Aorta (tissue), 5 donors: ENCODE measurements at regions not wholly inside any gene's neighbourhood (a gene's known extent, or its start where the extent isn't known, plus 50 kb on each side); places are given as distances from the start of the nearest gene placed in this dataset.
"Not testable (repeated sequence)": the region's sequence is repeated elsewhere in the genome, so short reads cannot be mapped to it uniquely, and the experiment has no call there.

Experiments used
- ATAC-seq: fragments of 200-7000 bp; cut with Tn5 transposase; one replicate; pipeline ENCODE4 v1.9.1; 2022; ENCODE audit warnings: moderate library complexity; ENCODE audit not compliant: low FRiP score
- DNase-seq, 2 donors: peaks; one replicate each; pipeline ENCODE4 v3.0.0-alpha.2; 2020
- H3K27ac ChIP-seq, 2 donors: one replicate each; pipeline ENCODE4 v1.5.1; 2013; ENCODE audit warnings: low read length in 2 of 2, mild to moderate bottlenecking in 2 of 2, moderate library complexity in 2 of 2, control low read depth in 1 of 2, inconsistent platforms in 1 of 2, low read depth in 1 of 2
- H3K27me3 ChIP-seq, 2 donors: one replicate each; pipeline ENCODE4 v1.6.1; 2013; ENCODE audit warnings: control low read depth in 1 of 2, low read length in 1 of 2, mild to moderate bottlenecking in 1 of 2, moderate library complexity in 1 of 2; ENCODE audit not compliant: insufficient read depth in 2 of 2, control insufficient read depth in 1 of 2
- H3K36me3 ChIP-seq, 2 donors: one replicate each; pipeline ENCODE4 v1.6.1; 2013; ENCODE audit warnings: control low read depth in 1 of 2, low read length in 1 of 2, mild to moderate bottlenecking in 1 of 2; ENCODE audit not compliant: insufficient read depth in 2 of 2, control insufficient read depth in 1 of 2
- H3K4me1 ChIP-seq, 2 donors: one replicate each; pipeline ENCODE4 v1.6.1; 2013; ENCODE audit warnings: low read length in 2 of 2, control low read depth in 1 of 2, mild to moderate bottlenecking in 1 of 2, moderate library complexity in 1 of 2; ENCODE audit not compliant: insufficient read depth in 2 of 2, control insufficient read depth in 1 of 2
- H3K4me3 ChIP-seq, 2 donors: one replicate each; pipeline ENCODE4 v1.5.1; 2013; ENCODE audit warnings: low read length in 2 of 2, control low read depth in 1 of 2, mild to moderate bottlenecking in 1 of 2
- H3K9me3 ChIP-seq: one replicate; pipeline ENCODE4 v1.6.1; 2013; ENCODE audit warnings: mild to moderate bottlenecking, low read length; ENCODE audit not compliant: control insufficient read depth
- WGBS, 2 donors: extraction: QIAGEN DNeasy Blood & Tissue Kit; methylation state at CpG; one replicate each; pipeline ENCODE4 v1.1.7; 2013; 5-methylcytosine and 5-hydroxymethylcytosine counted together
- intact Hi-C, 2 donors: fragments of 100-400 bp; cut with DNase I; formaldehyde crosslinking; loops; one replicate each; pipeline versions ENCODE4 v1.14.2 to v1.15.0; 2022
- donor health status: healthy with polysubstance abuse.
- donor health status: Bipolar disorder and iron deficiency.
- donor health status: DM: no; HTN: no; CAD: no.
- donor health status: DM: no; HTN: no; CAD: no.
- donor health status: DM: yes; HTN: yes; CAD: no.

DNA sequence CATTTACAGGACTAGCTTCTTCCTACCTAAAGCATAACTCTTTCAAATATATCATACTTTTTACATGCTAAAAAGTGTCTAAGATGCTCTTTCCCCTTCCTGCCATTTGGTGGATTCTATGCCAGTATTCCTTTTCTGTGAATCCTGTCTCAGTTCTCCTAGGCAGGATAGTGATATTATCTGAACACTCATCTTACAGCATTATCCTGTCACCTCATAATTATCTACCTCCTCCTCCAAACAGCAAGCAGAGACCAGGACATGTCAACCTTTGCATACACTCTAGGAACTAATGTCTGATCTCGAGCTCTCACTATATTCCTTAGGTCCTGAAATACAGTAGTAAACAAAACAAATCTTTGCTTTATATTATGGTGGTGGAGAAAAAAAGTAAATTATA, 275.5 kb downstream of the FAM181B start:
- intact Hi-C loops: no loop called here
- H3K27ac ChIP-seq: no peak overlapping the region
- 53 to 54% methylated on average over 1 of the region's 1 CpG for WGBS, 2 donors

DNA sequence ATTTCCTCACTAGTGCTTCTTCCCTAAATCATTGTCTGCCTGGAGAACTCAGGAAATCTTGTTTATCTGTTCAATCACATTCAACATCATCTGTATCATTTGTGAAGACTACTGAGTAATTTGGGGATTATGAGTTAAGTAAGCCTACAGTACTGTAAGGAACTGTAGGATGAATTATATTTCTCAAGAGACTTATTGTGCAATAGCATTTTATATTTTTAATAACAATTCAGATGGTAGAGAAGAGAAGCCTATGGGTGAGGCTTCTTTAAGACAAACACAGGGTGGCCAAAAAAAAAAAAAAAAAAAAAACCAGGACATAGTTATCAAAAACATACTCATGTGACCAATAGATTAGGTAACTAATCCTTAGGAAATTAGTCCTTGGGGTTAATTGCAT, 282.7 kb downstream of the FAM181B start:
- Histone ChIP-seq H3K4me1 (no peaks in the 10 kb centered on the region), H3K4me3 (no peak overlapping the region), H3K27me3 (no peaks in the 10 kb centered on the region), H3K36me3 (no peaks in the 10 kb centered on the region), H3K27ac (no peak overlapping the region), H3K9me3 (no peaks in the 10 kb centered on the region)
- intact Hi-C loops: no loop called here
- ATAC-seq (no peak), DNase-seq (no peak)

More for the DNA sequence above, 275.5 kb downstream of the FAM181B start:
- ATAC-seq (no peak), DNase-seq (no peak)
- H3K4me3 ChIP-seq: no peak overlapping the region
- H3K36me3 ChIP-seq: no peaks in the 10 kb centered on the region
- no peaks in the 10 kb centered on the region for H3K4me1 ChIP-seq
- H3K9me3 ChIP-seq: no peaks in the 10 kb centered on the region
- no peaks in the 10 kb centered on the region for H3K27me3 ChIP-seq

DNA sequence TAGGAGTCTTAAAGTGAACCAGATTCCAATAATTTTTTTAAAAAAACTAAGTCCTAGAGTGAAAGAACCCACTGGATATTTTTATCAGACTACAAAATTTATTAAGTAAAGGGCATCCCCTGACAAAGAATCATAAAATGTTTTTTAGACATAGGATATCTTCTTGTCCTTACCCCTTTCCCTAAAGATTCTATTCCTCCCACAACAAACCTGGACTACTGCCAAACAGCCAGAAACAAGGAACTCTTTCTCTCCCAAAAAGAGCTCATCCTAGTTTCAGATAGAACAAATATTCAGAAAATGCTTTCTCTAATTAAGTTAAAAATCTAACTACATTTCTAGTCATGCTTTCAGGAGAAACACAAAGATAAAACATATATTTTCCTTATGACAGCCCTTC, 327.1 kb downstream of the FAM181B start:
- Histone ChIP-seq H3K36me3 (no peaks in the 10 kb centered on the region), H3K4me1 (no peaks in the 10 kb centered on the region), H3K9me3 (peaks cover 1% of the 10 kb centered on the region), H3K27me3 (no peaks in the 10 kb centered on the region), H3K27ac (no peak overlapping the region), H3K4me3 (no peak overlapping the region)
- no peak for ATAC-seq
- DNase-seq: no peak
- intact Hi-C loops: no loop called here

DNA sequence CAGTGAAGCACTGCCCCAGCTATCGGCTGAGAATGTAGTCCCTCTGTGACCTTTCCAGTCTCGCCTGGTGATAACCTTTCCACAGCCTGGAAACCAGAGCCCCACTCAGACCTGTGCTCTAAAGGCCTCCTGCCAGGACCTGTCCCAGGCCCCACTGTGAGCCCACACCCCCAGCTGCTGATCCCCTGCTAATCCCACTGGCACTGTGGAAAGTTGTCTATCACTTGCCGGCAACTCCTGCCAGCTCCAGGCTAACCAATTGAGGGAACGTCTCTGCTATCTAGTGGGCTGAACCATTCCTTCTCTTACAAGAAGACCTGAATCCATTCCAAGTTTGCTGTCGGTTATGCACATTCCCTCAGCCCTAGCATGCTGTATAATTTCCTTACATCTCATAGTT, 328.2 kb downstream of the FAM181B start:
- no peak for ATAC-seq
- 22 to 30% methylated on average over 5 of the region's 5 CpGs for WGBS, 2 donors
- intact Hi-C loops: no loop called here

DNA sequence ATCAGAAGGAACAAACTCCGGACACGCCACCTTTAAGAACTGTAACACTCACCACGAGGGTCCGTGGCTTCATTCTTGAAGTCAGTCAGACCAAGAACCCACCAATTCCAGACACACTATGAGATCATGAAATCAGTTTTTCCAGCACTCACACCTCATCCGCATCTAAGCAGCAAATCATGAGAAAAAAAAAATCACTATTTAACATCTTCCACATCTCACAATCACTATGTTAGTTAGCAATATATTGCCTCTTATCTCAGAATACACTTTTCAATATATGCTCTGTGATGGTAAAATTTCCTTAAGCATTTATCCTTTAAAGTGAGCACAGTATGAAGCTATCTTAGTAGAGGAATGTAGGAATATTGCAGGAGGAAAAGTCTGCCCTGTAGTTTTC, 328.7 kb downstream of the FAM181B start:
- 89 to 95% methylated on average over 5 of the region's 5 CpGs for WGBS, 2 donors
- ATAC-seq (no peak), DNase-seq (no peak)
- Histone ChIP-seq H3K27me3 (no peaks in the 10 kb centered on the region), H3K4me3 (no peak overlapping the region), H3K27ac (no peak overlapping the region), H3K4me1 (no peaks in the 10 kb centered on the region), H3K36me3 (no peaks in the 10 kb centered on the region), H3K9me3 (no peaks in the 10 kb centered on the region)
- intact Hi-C loops: no loop called here

More for the DNA sequence above, 328.2 kb downstream of the FAM181B start:
- no peak for DNase-seq
- Histone ChIP-seq H3K9me3 (peaks cover 1% of the 10 kb centered on the region), H3K27me3 (no peaks in the 10 kb centered on the region), H3K4me1 (no peaks in the 10 kb centered on the region), H3K36me3 (no peaks in the 10 kb centered on the region), H3K4me3 (no peak overlapping the region), H3K27ac (no peak overlapping the region)

DNA sequence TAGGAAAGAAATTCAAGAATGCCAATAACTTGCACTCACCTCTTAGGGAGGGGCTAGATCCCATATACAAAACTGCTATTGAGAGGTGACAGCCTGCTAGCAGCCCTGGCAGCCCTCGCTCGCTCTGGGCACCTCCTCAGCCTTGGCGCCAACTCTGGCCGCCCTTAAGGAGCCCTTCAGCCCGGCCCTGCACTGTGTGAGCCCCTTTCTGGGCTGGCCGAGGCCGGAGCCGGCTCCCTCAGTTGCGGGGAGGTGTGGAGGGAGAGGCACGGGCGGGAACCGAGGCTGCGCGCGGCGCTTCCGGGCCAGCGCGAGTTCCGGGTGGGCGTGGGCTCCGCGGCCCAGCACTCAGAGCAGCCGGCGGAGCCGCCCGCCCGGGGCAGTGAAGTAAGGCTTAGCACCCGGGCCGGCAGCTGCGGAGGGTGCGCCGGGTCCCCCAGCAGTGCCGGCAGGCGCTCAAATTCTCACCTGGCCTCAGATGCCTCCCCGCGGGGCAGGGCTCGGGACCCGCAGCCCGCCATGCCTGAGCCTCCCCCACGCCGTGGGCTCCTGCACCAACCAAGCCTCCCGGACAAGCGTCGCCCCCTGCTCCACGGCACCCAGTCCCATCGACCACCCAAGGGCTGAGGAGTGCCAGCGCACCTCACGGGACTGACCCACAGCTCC, 329.9 kb downstream of the FAM181B start:
- no peaks in the 10 kb centered on the region for H3K36me3 ChIP-seq
- no peaks in the 10 kb centered on the region for H3K4me1 ChIP-seq
- no peaks in the 10 kb centered on the region for H3K9me3 ChIP-seq
- no peak overlapping the region for H3K27ac ChIP-seq
- WGBS, 2 donors: 95% methylated on average over 36 to 49 of the region's 49 CpGs
- no peak for ATAC-seq
- no peak overlapping the region for H3K4me3 ChIP-seq
- no peak for DNase-seq
- intact Hi-C loops: no loop called here
- no peaks in the 10 kb centered on the region for H3K27me3 ChIP-seq

DNA sequence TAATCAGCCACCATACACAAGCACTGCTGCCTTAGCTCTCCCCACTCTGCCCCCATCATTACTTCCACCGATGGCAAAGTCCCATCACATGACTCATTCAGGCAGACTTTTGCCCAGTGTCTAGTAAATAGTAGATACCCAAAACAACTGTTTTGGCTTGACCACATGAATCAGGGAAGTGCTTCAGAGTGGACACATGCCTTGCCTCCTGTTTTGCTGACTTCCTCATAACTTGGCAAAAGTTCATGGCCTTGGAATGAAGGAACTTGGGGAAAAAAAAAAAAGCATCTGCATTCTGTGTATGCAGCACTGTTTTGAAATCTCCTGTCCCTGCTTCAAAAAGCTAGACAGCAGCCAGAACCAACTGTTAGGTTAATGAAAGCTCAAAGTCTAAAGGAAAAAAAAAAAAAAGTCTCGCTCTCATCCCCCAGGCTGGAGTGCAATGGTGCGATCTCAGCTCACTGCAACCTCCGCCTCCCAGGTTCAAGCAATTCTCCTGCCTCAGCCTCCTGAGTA, 335.3 kb downstream of the FAM181B start:
- Histone ChIP-seq H3K36me3 (no peaks in the 10 kb centered on the region), H3K4me3 (no peak overlapping the region), H3K27me3 (no peaks in the 10 kb centered on the region), H3K9me3 (no peaks in the 10 kb centered on the region), H3K27ac (no peak overlapping the region), H3K4me1 (no peaks in the 10 kb centered on the region)
- DNase-seq (peak in 1 of 2 donors; percentile 46), ATAC-seq (no peak)
- 81 to 88% methylated on average over 4 of the region's 4 CpGs for WGBS, 2 donors
- intact Hi-C loops: no loop called here

DNA sequence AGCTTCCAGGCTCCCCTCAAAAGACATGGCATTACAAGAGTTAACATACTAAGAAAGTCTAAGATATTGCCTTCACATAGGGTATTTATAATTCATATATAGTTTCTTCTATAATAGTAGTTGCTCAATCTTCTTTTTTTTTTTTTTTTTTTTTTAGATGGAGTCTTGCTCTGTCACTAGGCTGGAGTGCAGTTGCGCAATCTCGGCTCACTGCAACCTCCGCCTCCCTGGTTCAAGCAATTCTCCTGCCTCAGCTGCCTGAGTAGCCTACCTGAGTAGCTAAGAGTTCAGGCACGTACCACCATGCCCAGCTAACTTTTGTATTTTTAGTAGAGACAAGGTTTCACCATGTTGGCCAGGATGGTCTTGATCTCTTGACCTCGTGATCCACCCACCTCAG, 337.0 kb downstream of the FAM181B start:
- intact Hi-C loops, H3K4me3 ChIP-seq, H3K9me3 ChIP-seq, H3K27me3 ChIP-seq, H3K27ac ChIP-seq, H3K36me3 ChIP-seq, ATAC-seq, H3K4me1 ChIP-seq: not testable (repeated sequence)
- DNase-seq: peak in 1 of 2 donors; percentile 59
- 87 to 94% methylated on average over 5 of the region's 5 CpGs for WGBS, 2 donors

DNA sequence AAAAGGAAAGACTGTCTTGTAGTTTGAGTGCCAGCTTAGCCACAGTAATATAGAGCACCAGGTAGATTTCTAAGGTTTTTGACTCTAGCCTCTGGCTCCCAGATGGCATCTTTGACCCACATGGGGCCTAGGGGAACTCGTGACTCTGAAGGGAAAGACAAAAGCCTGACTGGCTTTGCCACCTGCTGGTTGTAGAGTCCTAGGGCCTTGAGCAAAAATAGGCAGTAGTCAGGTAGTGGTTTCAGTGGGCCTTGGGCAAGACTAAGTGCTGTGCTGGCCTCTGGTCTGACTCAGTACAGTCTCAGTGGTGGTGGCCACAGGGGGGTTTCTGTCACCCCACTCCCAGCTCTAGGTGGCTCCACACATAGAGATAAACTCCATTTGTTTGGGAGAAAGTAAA, 349.4 kb downstream of the FAM181B start:
- Histone ChIP-seq H3K27me3 (no peaks in the 10 kb centered on the region), H3K36me3 (no peaks in the 10 kb centered on the region), H3K4me1 (no peaks in the 10 kb centered on the region), H3K9me3 (peaks cover 2% of the 10 kb centered on the region), H3K4me3 (no peak overlapping the region), H3K27ac (no peak overlapping the region)
- ATAC-seq: no peak
- no peak for DNase-seq
- 6 to 29% methylated on average over 1 of the region's 1 CpG for WGBS, 2 donors
- intact Hi-C loops: no loop called here
